Astrocyte (in vitro differentiated cells and primary cell): ENCODE measurements at regions not wholly inside any gene's neighbourhood (a gene's known extent, or its start where the extent isn't known, plus 50 kb on each side); places are given as distances from the start of the nearest gene placed in this dataset.

Source experiments
- CTCF ChIP-seq: IDR thresholded peaks from 2 replicates; pipeline ENCODE4 v1.5.1; 2011; ENCODE audit warnings: low read depth, mild to moderate bottlenecking, inconsistent platforms, low read length, moderate library complexity; ENCODE audit not compliant: insufficient read depth
- EZH2 ChIP-seq: IDR thresholded peaks from 2 replicates; pipeline ENCODE4 v1.6.1; 2012; ENCODE audit warnings: mild to moderate bottlenecking, low read length, inconsistent platforms; ENCODE audit not compliant: insufficient read depth

GRCh38 chr2:106269591-106270291 is 75.6 kb upstream of the UXS1 start:
- TF ChIP-seq CTCF (no peak), EZH2 (no peak)
